Activated CD8-positive, alpha-beta memory T cell treated with anti-CD3 and anti-CD28 coated beads for 48 hours (primary cell): ENCODE measurements at regions not wholly inside any gene's neighbourhood (a gene's known extent, or its start where the extent isn't known, plus 50 kb on each side); places are given as distances from the start of the nearest gene placed in this dataset.

Experiments
- DNase-seq, 3 experiments: peaks; one replicate each; pipeline ENCODE4 v3.0.0-alpha.2; 2020; ENCODE audit warnings: low read depth in 2 of 3, low spot score in 2 of 3

DNA sequence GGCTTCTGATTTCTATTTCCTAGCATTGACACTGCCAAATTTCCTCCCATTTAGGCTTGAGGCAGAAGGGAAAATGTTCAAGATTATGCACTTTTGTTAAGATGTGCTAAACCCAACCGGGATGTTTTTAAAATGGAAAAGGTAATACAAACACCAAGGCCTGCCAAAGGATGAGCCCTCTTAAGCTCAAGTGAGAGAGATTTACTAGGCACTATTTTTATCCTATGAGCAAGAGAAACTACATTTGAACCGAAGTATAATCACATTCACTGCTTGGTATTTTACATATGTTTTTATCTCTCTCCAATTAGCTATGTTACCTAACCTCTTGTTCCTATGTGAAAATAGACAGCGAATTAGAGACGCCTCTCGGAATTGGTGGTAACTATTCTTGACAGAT lies 295.8 kb downstream of the GABRB3 start:
- no peak for DNase-seq

DNA sequence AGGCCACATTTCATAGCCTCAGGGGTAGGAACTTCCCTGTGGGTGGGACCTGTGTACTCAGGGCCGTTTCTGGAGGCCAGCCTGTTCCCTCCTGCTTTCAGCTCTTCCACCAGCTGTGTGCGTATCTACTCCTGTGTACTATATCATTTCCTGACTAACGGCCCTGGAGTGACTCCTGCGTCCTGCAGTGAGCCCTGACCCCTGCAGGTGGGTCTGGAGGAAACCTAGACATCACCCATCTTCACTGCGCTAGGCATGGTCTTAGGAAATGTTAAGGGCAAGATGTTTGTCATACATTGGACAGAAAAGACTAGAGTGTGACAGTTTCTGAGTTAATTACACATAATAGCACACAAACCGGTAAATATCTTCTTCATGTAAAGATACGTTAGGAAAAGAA lies 297.3 kb downstream of the GABRB3 start:
- DNase-seq = no peak

DNA sequence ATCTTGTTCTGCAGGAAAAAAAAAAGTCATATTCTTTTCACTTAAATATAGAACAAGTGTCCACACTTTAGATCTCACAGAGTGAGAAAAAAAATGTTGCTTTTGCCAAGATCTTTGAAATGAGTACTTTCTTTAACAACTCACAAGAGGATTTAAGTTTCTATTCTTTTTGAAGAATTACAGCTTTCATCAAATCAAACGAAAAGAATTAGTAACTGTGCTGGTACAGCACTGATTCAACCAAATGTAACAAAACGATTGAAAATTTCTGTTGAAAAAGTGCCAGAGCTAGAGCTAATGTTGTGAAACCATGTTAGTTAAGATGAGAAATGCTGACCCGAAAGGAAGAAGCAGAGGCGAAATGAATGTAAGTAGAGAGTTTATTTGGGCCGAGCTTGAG lies 300.2 kb downstream of the GABRB3 start:
- no peak for DNase-seq

GRCh38 chr15:26461847-26462608 lies 310.8 kb downstream of the GABRB3 start:
- DNase-seq = no peak

- no peak for DNase-seq
These were observed 312.7 kb downstream of the GABRB3 start for GRCh38 chr15:26460165-26460564.

GRCh38 chr15:26455828-26456227 lies 317.0 kb downstream of the GABRB3 start:
- DNase-seq = no peak

DNA sequence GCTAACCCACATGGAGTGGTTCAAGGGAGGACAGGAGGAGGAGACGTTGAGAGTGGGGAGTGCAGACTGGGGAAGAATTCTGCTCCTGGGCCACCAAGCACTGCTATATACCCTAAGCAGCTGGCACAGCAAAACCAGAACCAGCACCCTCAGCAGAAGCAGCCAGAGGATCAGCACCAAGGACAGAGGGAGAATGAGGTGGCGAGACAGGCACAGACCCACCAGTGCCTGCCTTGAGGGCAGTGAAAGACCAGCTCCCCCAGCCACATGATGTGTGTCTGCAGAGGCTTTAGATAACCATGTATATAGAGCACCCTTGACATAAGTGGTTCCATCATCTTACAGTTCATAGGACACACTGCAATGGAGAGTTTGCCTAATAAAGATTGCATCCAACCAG lies 319.0 kb downstream of the GABRB3 start:
- no peak for DNase-seq

DNA sequence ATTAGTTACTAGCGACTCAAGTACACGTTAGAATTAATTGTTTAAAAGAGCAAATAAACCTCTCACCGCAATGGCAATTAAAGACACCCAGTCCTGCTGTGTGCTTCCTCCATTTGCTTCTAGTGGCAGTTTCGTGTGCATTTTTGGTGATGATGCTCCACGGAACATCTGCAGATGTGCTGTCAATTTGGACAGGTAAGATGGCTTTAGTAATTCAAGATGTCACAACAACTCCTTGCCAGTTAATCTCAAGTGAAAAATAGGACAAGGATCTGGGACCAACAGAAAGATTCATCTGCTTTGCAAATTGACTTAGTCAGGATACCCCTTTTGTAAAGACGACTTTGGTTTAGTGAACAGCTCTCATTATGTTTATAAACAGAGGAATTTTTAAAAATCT lies 320.9 kb downstream of the GABRB3 start:
- no peak for DNase-seq

- DNase-seq = no peak
These were observed 323.6 kb downstream of the GABRB3 start for GRCh38 chr15:26449291-26449690.

- no peak for DNase-seq
These were observed 329.5 kb downstream of the GABRB3 start for GRCh38 chr15:26443321-26443720.

GRCh38 chr15:26442680-26443079 lies 330.2 kb downstream of the GABRB3 start:
- DNase-seq = no peak

DNA sequence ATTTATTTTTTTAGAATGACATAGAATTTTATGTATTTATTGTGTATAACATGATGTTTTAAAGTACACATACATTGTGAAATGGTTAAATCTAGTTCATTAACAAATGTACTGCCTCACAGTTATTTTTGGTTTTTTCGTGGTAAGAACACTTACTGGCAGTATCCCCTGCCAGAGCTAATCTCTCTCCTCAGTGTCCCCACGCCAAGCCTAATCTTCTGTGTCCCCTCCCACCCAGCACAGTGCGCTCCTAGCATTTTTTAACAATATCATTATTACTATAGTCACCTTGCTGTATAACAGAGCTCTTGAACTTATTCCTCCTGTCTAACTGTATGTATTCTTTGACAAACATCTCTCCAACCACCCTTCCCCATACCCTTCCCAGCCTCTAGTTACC lies 333.2 kb downstream of the GABRB3 start:
- DNase-seq = no peak

DNA sequence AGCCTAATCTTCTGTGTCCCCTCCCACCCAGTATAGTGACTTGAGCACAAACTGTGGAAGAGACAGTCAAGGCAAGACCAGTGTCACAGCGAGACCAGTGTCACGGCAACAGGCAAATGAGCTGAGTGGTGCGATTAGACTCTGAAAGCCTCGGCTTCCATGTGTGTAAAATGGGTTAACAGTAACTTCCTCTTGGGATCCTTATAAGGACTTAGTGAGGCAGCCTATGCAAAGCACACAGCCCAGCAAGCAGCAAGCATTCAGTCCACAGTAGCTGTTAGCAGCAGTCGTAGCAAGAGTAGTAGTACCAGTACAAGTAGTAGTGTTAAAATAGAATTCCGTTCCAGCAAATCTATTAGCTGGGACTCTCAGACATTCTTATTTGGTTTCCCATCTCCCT lies 334.1 kb downstream of the GABRB3 start:
- no peak for DNase-seq

GRCh38 chr15:26438316-26438715 lies 334.6 kb downstream of the GABRB3 start:
- no peak for DNase-seq

GRCh38 chr15:26433818-26434217 lies 339.0 kb downstream of the GABRB3 start:
- no peak for DNase-seq

DNA sequence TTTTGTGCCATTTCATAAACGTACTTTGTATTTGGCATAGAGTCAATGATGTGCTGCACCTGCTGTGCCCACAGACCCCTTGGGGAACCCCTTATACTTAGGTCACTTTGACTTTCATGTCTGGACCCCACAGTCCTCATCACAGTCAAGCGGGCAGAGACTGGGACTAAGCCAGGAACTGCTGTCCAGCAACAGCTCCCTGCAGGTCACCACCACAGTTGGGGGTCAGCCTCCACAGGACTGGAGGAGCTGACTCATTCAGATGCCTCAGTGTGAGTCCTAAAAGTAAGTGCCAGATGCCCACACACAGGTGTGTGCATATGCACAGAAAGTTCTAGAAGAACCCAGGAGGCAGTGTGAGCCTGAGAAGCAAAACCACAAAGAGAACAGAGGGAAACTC lies 339.8 kb downstream of the GABRB3 start:
- DNase-seq = no peak

- DNase-seq = no peak
These were observed 351.8 kb downstream of the GABRB3 start for GRCh38 chr15:26421065-26421464.

DNA sequence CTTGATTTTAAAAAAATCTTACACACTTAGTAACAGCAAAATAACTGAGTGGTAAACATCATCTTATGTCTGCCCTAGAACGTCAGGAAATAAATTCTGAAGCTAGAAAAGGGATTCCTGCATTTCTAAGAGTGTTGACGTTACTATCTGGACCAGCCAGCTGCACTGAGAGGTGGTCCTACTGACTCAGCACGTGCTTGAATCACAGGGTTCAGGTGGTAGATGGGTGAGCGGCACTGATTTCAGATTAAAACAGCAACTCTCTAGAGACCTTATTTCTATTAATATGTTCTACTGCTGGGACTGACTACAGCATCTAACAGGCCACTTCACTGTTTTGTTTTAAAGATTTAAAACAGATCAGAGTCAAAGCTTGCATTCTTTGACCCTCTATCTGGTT lies 377.2 kb downstream of the GABRB3 start:
- no peak for DNase-seq

DNA sequence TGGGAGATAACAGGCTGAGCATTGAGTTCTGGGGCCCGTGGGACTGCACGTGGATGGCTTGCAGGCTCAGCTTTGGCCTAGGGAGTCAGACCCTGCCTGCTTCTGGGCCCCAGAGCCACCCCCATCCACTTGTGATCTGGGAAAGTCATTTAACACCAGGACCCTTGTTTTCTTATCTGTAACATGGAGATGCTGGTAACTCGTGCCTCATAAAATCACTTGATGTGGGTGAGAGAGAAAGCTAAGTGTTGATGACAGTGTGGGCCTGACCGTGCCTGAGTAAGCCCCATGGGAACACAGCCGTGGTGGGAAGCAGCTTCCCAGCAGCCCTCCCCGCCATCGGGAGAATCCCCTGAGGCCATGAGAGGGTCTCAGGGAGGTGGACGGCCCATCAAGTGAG lies 378.1 kb downstream of the GABRB3 start:
- no peak for DNase-seq

DNA sequence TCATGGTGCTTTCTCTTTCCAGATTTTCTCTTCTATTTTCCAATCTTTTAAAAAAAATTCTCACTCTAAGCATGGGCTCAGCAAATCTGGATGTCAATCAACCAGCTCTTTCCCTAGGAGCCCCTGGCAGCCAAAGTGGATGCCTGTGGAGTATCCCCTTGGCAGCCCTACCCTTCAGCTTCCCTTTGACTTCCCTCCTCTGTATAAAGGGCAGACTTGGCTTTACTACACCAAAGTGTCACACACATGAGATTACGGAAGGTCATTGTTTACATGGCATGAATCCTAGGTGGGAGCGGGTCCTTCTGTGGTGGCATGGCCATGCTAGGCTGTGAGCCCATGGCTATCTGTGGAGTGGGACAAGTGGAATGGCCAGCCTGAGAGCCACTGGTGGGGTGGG lies 379.9 kb downstream of the GABRB3 start:
- DNase-seq = no peak

- DNase-seq = no peak
These were observed 381.2 kb downstream of the GABRB3 start for GRCh38 chr15:26391567-26392194.

DNA sequence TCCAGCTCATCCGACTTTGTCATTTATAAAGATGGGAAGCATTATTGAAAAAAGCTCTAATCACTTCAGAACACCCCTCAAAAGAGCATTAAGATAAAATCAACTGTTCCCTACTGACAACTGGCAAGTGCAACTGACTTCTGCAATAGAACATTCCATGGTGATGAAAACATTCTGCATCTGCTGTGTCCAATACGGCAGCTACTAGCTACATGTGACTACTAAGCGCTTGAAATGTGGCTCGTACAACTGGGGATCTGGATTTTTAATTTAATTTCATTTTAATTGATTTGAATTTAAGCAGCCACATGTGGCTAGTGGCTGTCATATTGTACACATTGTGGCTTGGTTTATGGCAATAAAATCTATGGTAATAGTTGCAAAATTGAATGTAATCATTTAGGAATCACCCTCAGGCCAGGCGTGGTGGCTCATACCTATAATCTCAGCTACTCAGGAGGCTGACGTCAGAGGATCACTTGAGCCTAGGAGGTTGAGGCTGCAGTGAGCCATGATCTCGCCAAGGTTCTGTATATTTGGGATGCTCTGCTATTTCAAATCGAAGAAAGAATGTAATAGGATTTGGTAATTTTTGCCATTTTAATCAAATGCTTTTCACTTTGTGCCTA lies 390.3 kb downstream of the GABRB3 start:
- DNase-seq = no peak

DNA sequence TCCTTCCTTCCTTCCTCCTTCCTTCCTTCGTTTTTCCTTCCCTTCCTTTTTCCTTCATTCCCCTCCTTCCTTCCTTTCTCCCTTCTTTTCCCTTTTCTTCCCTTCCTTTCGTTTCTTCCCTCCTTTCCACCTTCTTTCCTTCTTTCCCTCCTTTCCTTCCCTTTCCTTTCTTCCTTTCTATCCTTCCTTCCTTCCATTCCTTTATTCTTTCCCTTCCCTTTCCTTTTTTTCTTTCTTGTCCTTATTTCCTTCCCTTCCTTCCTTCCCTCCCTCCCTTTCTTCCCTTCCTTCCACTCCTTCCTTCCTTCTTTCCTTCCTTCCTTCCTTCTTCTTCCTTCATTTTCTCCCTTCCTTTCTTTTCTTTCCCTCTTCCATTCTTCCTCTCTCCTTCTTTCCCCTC lies 394.6 kb downstream of the GABRB3 start:
- no peak for DNase-seq
